HG03520 (cell line): ENCODE measurements at regions not wholly inside any gene's neighbourhood (a gene's known extent, or its start where the extent isn't known, plus 50 kb on each side); places are given as distances from the start of the nearest gene placed in this dataset.
"Not testable (repeated sequence)": the region's sequence is repeated elsewhere in the genome, so short reads cannot be mapped to it uniquely, and the experiment has no call there.

Experiments
- ATAC-seq: cut with Tn5 transposase; IDR thresholded peaks from one replicate; pipeline ENCODE4 v1.9.1; 2021; ENCODE audit warnings: mild to moderate bottlenecking, moderate library complexity; ENCODE audit not compliant: unreplicated experiment

GRCh38 chr3:10109-10996 lies 186.2 kb upstream of the CHL1 start:
- not testable (repeated sequence) for ATAC-seq

GRCh38 chr3:11734-12133 lies 184.8 kb upstream of the CHL1 start:
- no peak for ATAC-seq

GRCh38 chr3:14652-15051 lies 181.9 kb upstream of the CHL1 start:
- ATAC-seq = no peak

- ATAC-seq = no peak
Measured at GRCh38 chr3:16366-16765, 180.2 kb upstream of the CHL1 start.

GRCh38 chr3:20421-20820 lies 176.1 kb upstream of the CHL1 start:
- ATAC-seq = no peak

GRCh38 chr3:24006-24405 lies 172.6 kb upstream of the CHL1 start:
- ATAC-seq = no peak

GRCh38 chr3:25056-25455 lies 171.5 kb upstream of the CHL1 start:
- ATAC-seq = no peak

GRCh38 chr3:35985-36384 lies 160.6 kb upstream of the CHL1 start:
- ATAC-seq = not testable (repeated sequence)

- not testable (repeated sequence) for ATAC-seq
Measured at GRCh38 chr3:42871-43744, 153.5 kb upstream of the CHL1 start.

GRCh38 chr3:44028-44676 lies 152.4 kb upstream of the CHL1 start:
- no peak for ATAC-seq

GRCh38 chr3:44941-45340 lies 151.6 kb upstream of the CHL1 start:
- ATAC-seq = not testable (repeated sequence)

- ATAC-seq = no peak
Measured at GRCh38 chr3:46576-46975, 150.0 kb upstream of the CHL1 start.

GRCh38 chr3:53441-53840 lies 143.1 kb upstream of the CHL1 start:
- ATAC-seq = not testable (repeated sequence)

- ATAC-seq = no peak
Measured at GRCh38 chr3:54240-54639, 142.3 kb upstream of the CHL1 start.

GRCh38 chr3:56672-57071 lies 139.9 kb upstream of the CHL1 start:
- no peak for ATAC-seq

GRCh38 chr3:59854-60253 lies 136.7 kb upstream of the CHL1 start:
- ATAC-seq = no peak

- ATAC-seq = no peak
Measured at GRCh38 chr3:63095-63765, 133.3 kb upstream of the CHL1 start.

GRCh38 chr3:69690-70089 lies 126.9 kb upstream of the CHL1 start:
- ATAC-seq = no peak

GRCh38 chr3:72776-73175 lies 123.8 kb upstream of the CHL1 start:
- ATAC-seq = no peak

- ATAC-seq = no peak
Measured at GRCh38 chr3:73271-73670, 123.3 kb upstream of the CHL1 start.
